ENCODE measurements at regions not wholly inside any gene's neighbourhood (a gene's known extent, or its start where the extent isn't known, plus 50 kb on each side); places are given as distances from the start of the nearest gene placed in this dataset.

GRCh38 chr7:41445432-41445831 is 257.5 kb downstream of the INHBA start:
- H3K27me3 Mint-ChIP-seq (ENCODE audit: low read depth in 3 of 3): peaks cover 0 to 2% (median 0%) of the 10 kb centered on the region in 3 donors
- H4K20me1 ChIP-seq (ENCODE audit: insufficient read depth, low read length): no peaks in the 10 kb centered on the region
- no peak overlapping the region for H3K4me2 ChIP-seq (replicated peaks; ENCODE audit: extremely low read depth, low read length, poor library complexity, severe bottlenecking)
- intact Hi-C loops (cut with micrococcal nuclease): no loop called here
- H3K9me3 Mint-ChIP-seq: peaks cover 0 to 3% (median 0%) of the 10 kb centered on the region in 7 donors
- no peak overlapping the region for H3K27ac ChIP-seq (ENCODE audit: low read depth in 1 of 2, low read length in 2 of 2)
- no peak overlapping the region for H3K9ac ChIP-seq (ENCODE audit: insufficient read depth, low read length, poor library complexity, severe bottlenecking)
- H3K79me2 ChIP-seq (ENCODE audit: insufficient read depth, low read length): no peaks in the 10 kb centered on the region
- no peaks in the 10 kb centered on the region for H3K27me3 ChIP-seq (ENCODE audit: control insufficient read depth in 2 of 2, insufficient read depth in 2 of 2, low read length in 2 of 2)
- no peak overlapping the region for H3K27ac Mint-ChIP-seq
- H3K36me3 Mint-ChIP-seq: no peaks in the 10 kb centered on the region
- no peak overlapping the region for H2AFZ ChIP-seq (ENCODE audit: insufficient read depth, low read depth, low read length, poor library complexity, severe bottlenecking)
- H3K4me3 Mint-ChIP-seq: no peak overlapping the region
- H3K4me1 Mint-ChIP-seq: no peaks in the 10 kb centered on the region
- TF ChIP-seq CTCF (IDR thresholded peaks at IDR 0.05): no peak
- H3K4me3 ChIP-seq (replicated peaks in 1 of 3; ENCODE audit: low read depth in 2 of 3, low read length in 3 of 3): no peak overlapping the region
- no peaks in the 10 kb centered on the region for H3K36me3 ChIP-seq (replicated peaks in 1 of 2; ENCODE audit: control insufficient read depth in 1 of 2, insufficient read depth in 2 of 2, low read length in 2 of 2)
- no peaks in the 10 kb centered on the region for H3K9me3 ChIP-seq (replicated peaks in 1 of 2; ENCODE audit: control insufficient read depth in 1 of 2, insufficient read depth in 1 of 2, low read length in 2 of 2)
- H3K4me1 ChIP-seq (ENCODE audit: control insufficient read depth in 1 of 2, insufficient read depth in 2 of 2, low read length in 2 of 2): no peaks in the 10 kb centered on the region
- no CpG with 5 or more reads among the region's 1 CpG for WGBS (ENCODE audit: insufficient coverage)
- DNase-seq: no peak

DNA sequence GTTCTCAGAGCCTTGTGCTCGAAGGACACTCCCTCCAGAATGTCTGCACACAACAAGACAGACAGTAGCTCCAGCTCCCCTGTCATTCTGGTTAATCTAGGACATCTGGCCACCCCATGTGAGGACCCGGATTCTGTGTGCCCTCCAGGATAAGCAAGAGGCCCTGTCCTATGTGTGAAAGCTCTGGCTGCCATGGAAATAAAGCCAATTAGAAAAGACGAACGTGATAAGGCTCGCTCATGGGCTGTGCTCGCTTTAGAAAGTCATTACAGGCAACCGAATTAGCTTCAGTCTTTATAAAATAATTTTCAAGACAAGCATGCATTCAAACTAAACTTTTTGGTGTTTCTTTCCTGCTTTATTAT is 263.4 kb downstream of the INHBA start:
- Histone ChIP-seq H3K9ac (ENCODE audit: insufficient read depth, low read length, poor library complexity, severe bottlenecking) (no peak overlapping the region), H2AFZ (ENCODE audit: insufficient read depth, low read depth, low read length, poor library complexity, severe bottlenecking) (no peak overlapping the region), H4K20me1 (ENCODE audit: insufficient read depth, low read length) (no peaks in the 10 kb centered on the region), H3K27ac (ENCODE audit: low read depth in 1 of 2, low read length in 2 of 2) (no peak overlapping the region), H3K4me1 (ENCODE audit: control insufficient read depth in 1 of 2, insufficient read depth in 2 of 2, low read length in 2 of 2) (no peaks in the 10 kb centered on the region), H3K9me3 (replicated peaks in 1 of 2; ENCODE audit: control insufficient read depth in 1 of 2, insufficient read depth in 1 of 2, low read length in 2 of 2) (peaks cover 0 to 7% of the 10 kb centered on the region in 2 donors), H3K4me3 (replicated peaks in 1 of 3; ENCODE audit: low read depth in 2 of 3, low read length in 3 of 3) (no peak overlapping the region), H3K36me3 (replicated peaks in 1 of 2; ENCODE audit: control insufficient read depth in 1 of 2, insufficient read depth in 2 of 2, low read length in 2 of 2) (no peaks in the 10 kb centered on the region), H3K27me3 (ENCODE audit: control insufficient read depth in 2 of 2, insufficient read depth in 2 of 2, low read length in 2 of 2) (no peaks in the 10 kb centered on the region), H3K79me2 (ENCODE audit: insufficient read depth, low read length) (no peaks in the 10 kb centered on the region), H3K4me2 (replicated peaks; ENCODE audit: extremely low read depth, low read length, poor library complexity, severe bottlenecking) (no peak overlapping the region)
- H3K9me3 Mint-ChIP-seq: peaks cover 5 to 12% (median 8%) of the 10 kb centered on the region in 7 donors
- TF ChIP-seq CTCF (IDR thresholded peaks at IDR 0.05): no peak
- intact Hi-C loops (cut with micrococcal nuclease): no loop called here
- no peak overlapping the region for H3K4me3 Mint-ChIP-seq
- no peak for DNase-seq
- H3K27ac Mint-ChIP-seq: no peak overlapping the region
- WGBS (ENCODE audit: insufficient coverage): 79% methylated on average over 7 of the region's 7 CpGs
- peaks cover 2% of the 10 kb centered on the region for H3K4me1 Mint-ChIP-seq
- no peaks in the 10 kb centered on the region for H3K36me3 Mint-ChIP-seq
- peaks cover 0 to 2% (median 0%) of the 10 kb centered on the region in 3 donors for H3K27me3 Mint-ChIP-seq (ENCODE audit: low read depth in 3 of 3)

Data from CD14-positive monocyte (primary cell).